ENCODE measurements at regions not wholly inside any gene's neighbourhood (a gene's known extent, or its start where the extent isn't known, plus 50 kb on each side); places are given as distances from the start of the nearest gene placed in this dataset.

GRCh38 chr6:165829376-165829775 lies 166.3 kb upstream of the PDE10A start:
- H3K4me3 ChIP-seq (ENCODE audit: low read depth, poor library complexity, severe bottlenecking): no peak overlapping the region
- WGBS, 2 donors: 89 to 92% methylated on average over 6 of the region's 6 CpGs
- no peak for DNase-seq (ENCODE audit: low spot score in 2 of 2)
- intact Hi-C loops (cut with DNase I; ENCODE audit: low total_unique reads): no loop called here
- no peak for TF ChIP-seq POLR2A (IDR thresholded peaks at IDR 0.05)
- TF ChIP-seq CTCF (IDR thresholded peaks at IDR 0.05): no peak

- TF ChIP-seq POLR2A (IDR thresholded peaks at IDR 0.05): no peak
- TF ChIP-seq CTCF (IDR thresholded peaks at IDR 0.05): no peak
- intact Hi-C loops (cut with DNase I; ENCODE audit: low total_unique reads): no loop called here
- no peak for DNase-seq (ENCODE audit: low spot score in 2 of 2)
- WGBS, 2 donors: 92 to 98% methylated on average over 18 to 19 of the region's 19 CpGs
- no peak overlapping the region for H3K4me3 ChIP-seq (ENCODE audit: low read depth, poor library complexity, severe bottlenecking)
These were observed 164.1 kb upstream of the PDE10A start for GRCh38 chr6:165827190-165827518.

GRCh38 chr6:165826487-165827189 lies 163.6 kb upstream of the PDE10A start:
- H3K4me3 ChIP-seq (ENCODE audit: low read depth, poor library complexity, severe bottlenecking): no peak overlapping the region
- intact Hi-C loops (cut with DNase I; ENCODE audit: low total_unique reads): no loop called here
- no peak for TF ChIP-seq POLR2A (IDR thresholded peaks at IDR 0.05)
- no peak for TF ChIP-seq CTCF (IDR thresholded peaks at IDR 0.05)
- WGBS, 2 donors: 93 to 94% methylated on average over 33 of the region's 33 CpGs
- no peak for DNase-seq (ENCODE audit: low spot score in 2 of 2)

DNA sequence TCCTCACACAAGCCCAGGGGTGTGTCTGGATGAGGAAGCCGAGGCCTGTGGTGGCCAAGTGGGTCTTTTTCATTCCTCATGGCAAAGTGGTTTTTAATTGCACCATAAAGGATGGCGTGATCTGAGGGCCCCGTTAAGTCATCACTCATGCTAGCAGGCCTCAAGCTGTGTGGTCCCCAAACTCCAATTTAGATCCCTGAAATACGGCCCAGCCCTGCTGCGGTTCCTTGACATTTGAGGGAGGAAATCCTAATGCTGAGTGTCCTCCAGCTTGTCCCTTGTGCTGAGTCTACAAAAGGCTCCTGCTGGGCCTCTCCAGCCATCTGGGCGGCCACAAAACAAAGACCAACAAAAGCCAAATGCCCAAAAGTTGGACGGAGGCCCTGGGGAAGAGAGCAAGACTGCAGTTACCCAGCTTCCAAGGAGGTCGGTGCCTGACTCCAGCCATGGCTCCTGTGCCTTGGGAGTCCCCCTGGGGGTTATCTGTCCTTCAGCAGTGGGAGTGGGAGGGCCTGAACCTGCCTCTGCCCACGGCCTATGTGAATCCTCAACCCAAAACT lies 162.3 kb upstream of the PDE10A start:
- intact Hi-C loops (cut with DNase I; ENCODE audit: low total_unique reads): no loop called here
- no peak overlapping the region for H3K4me3 ChIP-seq (ENCODE audit: low read depth, poor library complexity, severe bottlenecking)
- 76 to 80% methylated on average over 9 of the region's 9 CpGs for WGBS, 2 donors
- DNase-seq (ENCODE audit: low spot score in 2 of 2): no peak
- TF ChIP-seq POLR2A (IDR thresholded peaks at IDR 0.05): no peak

- TF ChIP-seq CTCF (IDR thresholded peaks at IDR 0.05) (no peak), POLR2A (IDR thresholded peaks at IDR 0.05) (no peak)
These were observed 160.7 kb upstream of the PDE10A start for GRCh38 chr6:165823609-165824326.

DNA sequence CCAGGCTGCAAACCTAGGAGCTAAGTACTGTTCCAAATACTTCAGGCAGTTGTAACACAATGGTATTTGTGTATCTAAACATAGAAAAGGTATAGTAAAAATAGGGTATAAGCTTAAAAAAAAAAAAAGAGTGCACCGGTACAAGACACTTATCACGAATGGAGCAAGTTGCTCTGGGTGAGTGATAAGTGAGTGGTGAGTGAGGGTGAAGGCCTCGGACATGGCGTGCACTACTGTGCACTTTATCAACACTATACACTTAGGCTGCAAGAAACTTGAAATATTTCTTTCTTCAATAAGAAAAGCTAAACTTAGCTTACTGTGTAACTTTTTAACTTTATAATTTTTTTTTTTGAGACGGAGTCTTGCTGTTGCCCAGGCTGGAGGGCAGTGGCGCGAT lies 159.5 kb upstream of the PDE10A start:
- 92 to 94% methylated on average over 7 of the region's 7 CpGs for WGBS, 2 donors
- intact Hi-C loops (cut with DNase I; ENCODE audit: low total_unique reads): no loop called here
- DNase-seq (ENCODE audit: low spot score in 2 of 2): no peak

More at GRCh38 chr6:165823609-165824326, 160.7 kb upstream of the PDE10A start:
- H3K4me3 ChIP-seq (ENCODE audit: low read depth, poor library complexity, severe bottlenecking): no peak overlapping the region
- intact Hi-C loops (cut with DNase I; ENCODE audit: low total_unique reads): no loop called here
- no peak for DNase-seq (ENCODE audit: low spot score in 2 of 2)
- WGBS, 2 donors: 90 to 94% methylated on average over 10 of the region's 10 CpGs

More for the DNA sequence above, 159.5 kb upstream of the PDE10A start:
- TF ChIP-seq POLR2A (IDR thresholded peaks at IDR 0.05): no peak
- no peak for TF ChIP-seq CTCF (IDR thresholded peaks at IDR 0.05)
- H3K4me3 ChIP-seq (ENCODE audit: low read depth, poor library complexity, severe bottlenecking): no peak overlapping the region

All from lower leg skin (tissue), 4 donors.